ENCODE measurements at regions not wholly inside any gene's neighbourhood (a gene's known extent, or its start where the extent isn't known, plus 50 kb on each side); places are given as distances from the start of the nearest gene placed in this dataset.

DNA sequence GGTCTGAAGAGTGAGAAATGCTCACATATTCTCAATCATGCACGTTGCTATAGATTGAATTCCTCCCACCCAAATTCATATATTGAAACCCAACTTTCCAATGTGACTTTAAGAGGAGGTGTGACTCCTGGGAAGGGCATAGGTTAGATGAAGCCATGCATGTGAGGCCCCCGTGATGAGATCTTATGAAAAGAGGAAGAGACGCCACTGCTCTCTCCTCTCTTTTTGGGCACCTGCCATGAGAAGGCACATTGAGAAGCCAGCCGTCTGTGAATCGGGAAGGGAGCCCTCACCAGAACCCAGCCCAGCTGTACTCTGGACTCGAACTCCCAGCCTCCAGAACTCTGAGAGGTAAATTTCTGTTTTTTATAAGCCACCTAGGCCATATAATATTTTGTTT lies 842.6 kb upstream of the SALL3 start:
- no peak for TF ChIP-seq SP1 (IDR thresholded peaks at IDR 0.05)
- no peak for TF ChIP-seq L3MBTL2 (conservative IDR thresholded peaks at IDR 0.05)
- no peak for TF ChIP-seq FOXK2 (IDR thresholded peaks at IDR 0.05)
- TF ChIP-seq FOXM1 (IDR thresholded peaks at IDR 0.05; ENCODE audit: borderline replicate concordance) = no peak
- TF ChIP-seq NFRKB (IDR thresholded peaks at IDR 0.05) = no peak
